DND-41 (cell line): ENCODE measurements at regions not wholly inside any gene's neighbourhood (a gene's known extent, or its start where the extent isn't known, plus 50 kb on each side); places are given as distances from the start of the nearest gene placed in this dataset.

Experiments used
- ATAC-seq: fragments of 200-7000 bp; cut with Tn5 transposase; 3 replicates; pipeline ENCODE4 v1.9.1; 2021; ENCODE audit warnings: low read depth; ENCODE audit not compliant: insufficient read depth
- DNase-seq: peaks from one replicate; pipeline ENCODE4 v3.0.0-alpha.2; 2020
- H2AFZ ChIP-seq: 2 replicates; pipeline ENCODE4 v1.6.0; 2012; ENCODE audit warnings: low read depth, low read length
- H3K27ac ChIP-seq: 2 replicates; pipeline ENCODE4 v1.5.1; 2012; ENCODE audit warnings: low read length, inconsistent platforms
- H3K27me3 ChIP-seq: fragments of 200-600 bp; sonication (generic); 2 replicates; pipeline ENCODE4 v1.6.0; 2012; ENCODE audit warnings: low read length, mild to moderate bottlenecking, inconsistent platforms; ENCODE audit not compliant: insufficient read depth, poor library complexity
- H3K36me3 ChIP-seq: 2 replicates; pipeline ENCODE4 v1.5.1; 2012; ENCODE audit warnings: low read length, inconsistent platforms; ENCODE audit not compliant: insufficient read depth
- H3K4me1 ChIP-seq: 2 replicates; pipeline ENCODE4 v1.5.1; 2012; ENCODE audit warnings: mild to moderate bottlenecking, low read length; ENCODE audit not compliant: insufficient read depth
- H3K4me2 ChIP-seq: 2 replicates; pipeline ENCODE4 v1.6.0; 2012; ENCODE audit warnings: mild to moderate bottlenecking, moderate library complexity, low read length, inconsistent platforms; ENCODE audit not compliant: insufficient read depth
- H3K4me3 ChIP-seq, 2 experiments: fragments of 200-600 bp in 1 of 2; shearing (Covaris generic) in 1 of 2; 2 replicates each; pipeline ENCODE4 v1.5.1; 2012 to 2016; ENCODE audit warnings: inconsistent platforms in 2 of 2, low read length in 2 of 2, mild to moderate bottlenecking in 2 of 2, low read depth in 1 of 2, moderate library complexity in 1 of 2
- H3K79me2 ChIP-seq: 2 replicates; pipeline ENCODE4 v1.6.0; 2012; ENCODE audit warnings: low read length, inconsistent platforms; ENCODE audit not compliant: insufficient read depth
- H3K9ac ChIP-seq: 2 replicates; pipeline ENCODE4 v1.6.0; 2012; ENCODE audit warnings: low read depth, mild to moderate bottlenecking, inconsistent platforms, low read length, moderate library complexity
- H3K9me3 ChIP-seq: 2 replicates; pipeline ENCODE4 v1.5.1; 2012; ENCODE audit warnings: low read length, moderate library complexity, mild to moderate bottlenecking, inconsistent platforms; ENCODE audit not compliant: insufficient read depth, severe bottlenecking
- H4K20me1 ChIP-seq: 2 replicates; pipeline ENCODE4 v1.6.0; 2012; ENCODE audit warnings: low read length; ENCODE audit not compliant: insufficient read depth
- EZH2 ChIP-seq: IDR thresholded peaks from 3 replicates; pipeline ENCODE4 v1.6.1; 2012; ENCODE audit warnings: borderline replicate concordance, low read depth, mild to moderate bottlenecking, moderate library complexity, low read length, inconsistent platforms; ENCODE audit not compliant: severe bottlenecking
- TF ChIP-seq, protein P1 (sequence below): IDR thresholded peaks from 2 replicates; pipeline ENCODE4 v1.5.1; 2012; ENCODE audit warnings: borderline replicate concordance, low read length, moderate library complexity, mild to moderate bottlenecking; ENCODE audit not compliant: poor library complexity, severe bottlenecking; ENCODE audit errors: extremely low read depth

DNA sequence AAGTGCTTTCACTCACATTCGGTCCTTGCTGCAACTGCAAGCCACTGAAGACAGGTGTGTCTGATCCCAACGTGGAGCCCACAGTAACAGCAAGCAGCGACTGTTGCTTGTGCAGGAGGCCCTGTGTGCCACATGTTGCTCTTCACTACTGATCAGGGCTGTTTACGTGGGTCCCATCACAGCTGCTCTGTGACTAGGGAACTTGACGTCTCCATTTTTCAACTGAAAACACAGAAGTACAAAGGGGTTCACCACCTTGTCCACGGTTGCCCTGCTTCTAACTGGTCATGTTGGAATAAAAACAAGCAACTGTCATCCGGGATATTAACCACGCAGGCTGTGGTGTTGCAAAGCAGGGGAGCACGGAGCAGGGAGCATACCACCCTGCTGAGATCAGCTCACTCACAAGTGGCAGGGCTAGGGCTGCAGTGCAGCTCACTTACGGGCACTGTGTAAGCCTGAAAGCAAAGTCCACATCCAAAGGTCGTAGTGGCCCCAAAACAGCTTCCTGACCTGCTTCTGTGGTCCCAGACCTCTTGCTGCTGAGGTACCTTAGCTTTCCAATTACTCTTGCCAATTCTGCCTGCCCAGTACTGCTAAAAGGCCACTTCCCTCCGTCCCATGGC lies 105.8 kb upstream of the DUSP22 start:
- H3K79me2 ChIP-seq: no peaks in the 10 kb centered on the region
- ATAC-seq: no peak
- H3K4me2 ChIP-seq: no peak overlapping the region
- no peaks in the 10 kb centered on the region for H3K9me3 ChIP-seq
- no peaks in the 10 kb centered on the region for H3K36me3 ChIP-seq
- no peak for DNase-seq
- H3K4me3 ChIP-seq: no peak overlapping the region
- no peak overlapping the region for H3K27ac ChIP-seq
- peaks cover 5% of the 10 kb centered on the region for H3K27me3 ChIP-seq
- TF ChIP-seq, protein P1, sequence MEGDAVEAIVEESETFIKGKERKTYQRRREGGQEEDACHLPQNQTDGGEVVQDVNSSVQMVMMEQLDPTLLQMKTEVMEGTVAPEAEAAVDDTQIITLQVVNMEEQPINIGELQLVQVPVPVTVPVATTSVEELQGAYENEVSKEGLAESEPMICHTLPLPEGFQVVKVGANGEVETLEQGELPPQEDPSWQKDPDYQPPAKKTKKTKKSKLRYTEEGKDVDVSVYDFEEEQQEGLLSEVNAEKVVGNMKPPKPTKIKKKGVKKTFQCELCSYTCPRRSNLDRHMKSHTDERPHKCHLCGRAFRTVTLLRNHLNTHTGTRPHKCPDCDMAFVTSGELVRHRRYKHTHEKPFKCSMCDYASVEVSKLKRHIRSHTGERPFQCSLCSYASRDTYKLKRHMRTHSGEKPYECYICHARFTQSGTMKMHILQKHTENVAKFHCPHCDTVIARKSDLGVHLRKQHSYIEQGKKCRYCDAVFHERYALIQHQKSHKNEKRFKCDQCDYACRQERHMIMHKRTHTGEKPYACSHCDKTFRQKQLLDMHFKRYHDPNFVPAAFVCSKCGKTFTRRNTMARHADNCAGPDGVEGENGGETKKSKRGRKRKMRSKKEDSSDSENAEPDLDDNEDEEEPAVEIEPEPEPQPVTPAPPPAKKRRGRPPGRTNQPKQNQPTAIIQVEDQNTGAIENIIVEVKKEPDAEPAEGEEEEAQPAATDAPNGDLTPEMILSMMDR: no peak
- no peak for TF ChIP-seq EZH2
- no peak overlapping the region for H2AFZ ChIP-seq
- H4K20me1 ChIP-seq: no peaks in the 10 kb centered on the region
- no peaks in the 10 kb centered on the region for H3K4me1 ChIP-seq
- H3K9ac ChIP-seq: no peak overlapping the region

DNA sequence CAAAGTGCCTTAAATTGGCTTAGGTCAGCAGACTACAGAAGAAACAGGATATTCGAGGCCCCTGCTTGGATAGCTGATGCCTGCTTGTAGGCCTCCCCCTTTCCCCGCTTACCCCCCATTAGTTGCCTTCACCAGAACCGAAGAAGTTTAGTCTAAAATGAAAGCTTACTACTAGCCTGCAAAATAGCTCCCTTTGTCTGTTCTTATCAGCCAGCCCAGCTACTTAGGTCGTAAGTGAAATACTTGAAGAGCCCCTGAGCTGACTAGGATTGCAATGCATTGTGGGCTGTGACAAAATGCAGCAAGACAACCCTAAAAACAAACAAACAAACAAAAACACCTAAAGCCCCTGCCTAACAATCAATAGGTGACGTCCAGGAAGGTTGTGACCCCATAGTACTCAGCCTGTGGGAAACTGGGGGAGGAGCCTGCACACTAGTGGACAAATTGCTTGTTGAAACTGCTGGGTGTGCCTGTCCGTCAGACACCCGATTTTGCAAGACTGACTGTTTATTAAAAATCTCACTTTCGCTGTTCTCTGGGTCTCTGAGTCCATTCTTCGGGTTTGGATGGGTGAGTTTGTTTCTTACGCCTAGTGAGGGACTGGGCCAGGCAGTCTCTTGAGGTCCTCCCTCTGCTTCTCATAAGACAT lies 105.0 kb upstream of the DUSP22 start:
- Histone ChIP-seq H3K36me3 (no peaks in the 10 kb centered on the region), H4K20me1 (no peaks in the 10 kb centered on the region), H3K27me3 (peaks cover 5% of the 10 kb centered on the region), H3K79me2 (no peaks in the 10 kb centered on the region), H3K27ac (no peak overlapping the region), H3K9me3 (no peaks in the 10 kb centered on the region), H3K4me2 (no peak overlapping the region), H2AFZ (no peak overlapping the region), H3K9ac (no peak overlapping the region), H3K4me3 (no peak overlapping the region), H3K4me1 (no peaks in the 10 kb centered on the region)
- TF ChIP-seq, protein P1: no peak
- no peak for TF ChIP-seq EZH2
- no peak for ATAC-seq
- DNase-seq: no peak

DNA sequence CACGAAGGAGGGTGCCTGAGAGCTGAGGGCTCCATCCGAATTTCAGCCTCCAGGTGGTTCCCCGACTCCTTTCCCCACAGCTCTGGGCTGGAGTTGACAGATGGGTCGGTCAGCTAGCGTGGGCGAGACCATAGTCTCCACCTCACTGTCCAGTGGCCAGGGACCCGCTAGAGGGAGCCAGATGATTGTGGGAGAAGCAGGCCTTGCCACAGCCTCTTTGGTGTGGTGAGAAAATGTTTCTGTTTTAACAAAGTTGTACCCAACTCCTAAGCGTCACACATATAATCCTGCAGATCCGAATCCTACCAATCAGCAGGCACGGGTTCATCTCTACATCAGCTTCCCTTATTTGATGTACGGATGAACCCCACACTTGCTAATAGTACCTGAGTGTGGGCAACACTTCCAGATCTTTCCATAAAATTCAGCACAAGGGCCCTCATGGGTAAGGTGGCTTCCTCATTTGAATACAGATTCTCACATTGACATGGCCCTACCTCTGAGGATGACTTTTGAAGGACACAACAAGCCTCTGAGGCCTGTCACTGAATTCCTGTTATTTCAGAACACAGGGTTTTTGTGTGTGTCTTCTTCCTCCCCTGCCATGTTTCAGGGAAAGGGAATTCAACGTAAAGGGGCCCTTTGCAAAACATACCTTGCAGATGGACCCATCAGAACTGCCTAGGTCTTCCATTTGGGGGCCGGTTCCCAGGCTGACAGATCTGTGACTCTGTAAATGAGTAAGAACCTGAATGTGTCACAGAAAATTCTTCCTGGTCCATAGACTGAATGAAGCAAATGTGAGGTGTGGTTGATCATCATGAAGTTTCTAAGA lies 103.2 kb upstream of the DUSP22 start:
- Histone ChIP-seq H3K4me3 (no peak overlapping the region), H3K9me3 (no peaks in the 10 kb centered on the region), H3K4me1 (peaks cover 5% of the 10 kb centered on the region), H4K20me1 (no peaks in the 10 kb centered on the region), H2AFZ (no peak overlapping the region), H3K9ac (no peak overlapping the region), H3K27ac (no peak overlapping the region), H3K79me2 (no peaks in the 10 kb centered on the region), H3K36me3 (no peaks in the 10 kb centered on the region), H3K27me3 (peaks cover 5% of the 10 kb centered on the region), H3K4me2 (no peak overlapping the region)
- ATAC-seq (peak; percentile 76), DNase-seq (peak; percentile 46)
- no peak for TF ChIP-seq EZH2
- TF ChIP-seq, protein P1: peak; percentile 80
